Activated CD4-positive, alpha-beta T cell treated with anti-CD3 and anti-CD28 coated beads, Interleukin-2, amount 10 ng/mL, durations not matched to agents 7 days and 5 days (primary cell): ENCODE measurements at regions not wholly inside any gene's neighbourhood (a gene's known extent, or its start where the extent isn't known, plus 50 kb on each side); places are given as distances from the start of the nearest gene placed in this dataset.
"Not testable (repeated sequence)": the region's sequence is repeated elsewhere in the genome, so short reads cannot be mapped to it uniquely, and the experiment has no call there.

Experiments used
- CTCF ChIA-PET: fragments of 350-600 bp; sonication (Branson Sonifier 250); formaldehyde crosslinking; loops from one replicate; lab custom pipeline; 2021; ENCODE audit warnings: antibody characterized with exemption; lab: Charles Lee
- POLR2A ChIA-PET: fragments of 350-600 bp; sonication (Branson Sonifier 250); formaldehyde crosslinking; loops from one replicate; lab custom pipeline; 2021; ENCODE audit warnings: antibody characterized with exemption; lab: Charles Lee
- DNase-seq: peaks from one replicate; pipeline ENCODE4 v3.0.0-alpha.2; 2020
- H3K27ac Mint-ChIP-seq: one replicate; pipeline ENCODE4 v1.8.0; 2021; ENCODE audit warnings: mild to moderate bottlenecking, moderate library complexity, mixed read lengths
- H3K27me3 Mint-ChIP-seq: one replicate; pipeline ENCODE4 v1.8.0; 2021; ENCODE audit warnings: mixed read lengths
- H3K36me3 Mint-ChIP-seq: one replicate; pipeline ENCODE4 v1.8.0; 2021; ENCODE audit warnings: low read depth, mixed read lengths
- H3K4me1 Mint-ChIP-seq: one replicate; pipeline ENCODE4 v1.8.0; 2021; ENCODE audit warnings: mixed read lengths
- H3K4me3 Mint-ChIP-seq: one replicate; pipeline ENCODE4 v1.8.0; 2021; ENCODE audit warnings: mild to moderate bottlenecking, moderate library complexity, mixed read lengths
- H3K9me3 Mint-ChIP-seq: one replicate; pipeline ENCODE4 v1.8.0; 2021; ENCODE audit warnings: mixed read lengths

GRCh38 chr2:62407838-62408237 is 98.2 kb downstream of the TMEM17 start:
- H3K4me3 Mint-ChIP-seq: no peak overlapping the region
- ChIA-PET CTCF (no interaction called here), POLR2A (no interaction called here)
- no peaks in the 10 kb centered on the region for H3K9me3 Mint-ChIP-seq
- no peak for DNase-seq
- no peaks in the 10 kb centered on the region for H3K36me3 Mint-ChIP-seq
- peaks cover 2% of the 10 kb centered on the region for H3K4me1 Mint-ChIP-seq
- no peak overlapping the region for H3K27ac Mint-ChIP-seq
- H3K27me3 Mint-ChIP-seq: no peaks in the 10 kb centered on the region

GRCh38 chr2:62407401-62407800 is 98.6 kb downstream of the TMEM17 start:
- no peak overlapping the region for H3K4me3 Mint-ChIP-seq
- H3K36me3 Mint-ChIP-seq: no peaks in the 10 kb centered on the region
- no peak overlapping the region for H3K27ac Mint-ChIP-seq
- ChIA-PET CTCF (no interaction called here), POLR2A (no interaction called here)
- H3K9me3 Mint-ChIP-seq: no peaks in the 10 kb centered on the region
- peaks cover 2% of the 10 kb centered on the region for H3K4me1 Mint-ChIP-seq
- no peak for DNase-seq
- H3K27me3 Mint-ChIP-seq: no peaks in the 10 kb centered on the region

- Mint-ChIP-seq H3K4me1 (no peaks in the 10 kb centered on the region), H3K27me3 (no peaks in the 10 kb centered on the region), H3K4me3 (no peak overlapping the region), H3K9me3 (no peaks in the 10 kb centered on the region), H3K27ac (no peak overlapping the region), H3K36me3 (no peaks in the 10 kb centered on the region)
- POLR2A ChIA-PET: no interaction called here
- no peak for DNase-seq
- CTCF ChIA-PET: no interaction called here
Observed at GRCh38 chr2:62406573-62407043, 99.4 kb downstream of the TMEM17 start.

- Mint-ChIP-seq H3K4me3 (no peak overlapping the region), H3K4me1 (no peaks in the 10 kb centered on the region), H3K27ac (no peak overlapping the region), H3K9me3 (no peaks in the 10 kb centered on the region), H3K27me3 (no peaks in the 10 kb centered on the region), H3K36me3 (no peaks in the 10 kb centered on the region)
- CTCF ChIA-PET: no interaction called here
- DNase-seq: no peak
- POLR2A ChIA-PET: no interaction called here
Observed at GRCh38 chr2:62404913-62405312, 101.1 kb downstream of the TMEM17 start.

- ChIA-PET CTCF (interaction anchor here (1.0 kb wide), 1 partner anchor 353 kb away, joined by 3 read pairs; no protein-coding TSS in a partner anchor), POLR2A (no interaction called here)
- peaks cover 4% of the 10 kb centered on the region for H3K27me3 Mint-ChIP-seq
- H3K36me3 Mint-ChIP-seq: no peaks in the 10 kb centered on the region
- H3K27ac Mint-ChIP-seq: no peak overlapping the region
- H3K4me1 Mint-ChIP-seq: no peaks in the 10 kb centered on the region
- no peaks in the 10 kb centered on the region for H3K9me3 Mint-ChIP-seq
- DNase-seq: no peak
- no peak overlapping the region for H3K4me3 Mint-ChIP-seq
Observed at GRCh38 chr2:62402156-62402555, 103.8 kb downstream of the TMEM17 start.

GRCh38 chr2:62398356-62398755 is 107.6 kb downstream of the TMEM17 start:
- Mint-ChIP-seq H3K9me3 (no peaks in the 10 kb centered on the region), H3K4me3 (no peak overlapping the region), H3K27me3 (peaks cover 9% of the 10 kb centered on the region), H3K4me1 (no peaks in the 10 kb centered on the region), H3K36me3 (no peaks in the 10 kb centered on the region), H3K27ac (no peak overlapping the region)
- ChIA-PET POLR2A (no interaction called here), CTCF (no interaction called here)
- DNase-seq: no peak

- H3K27me3 Mint-ChIP-seq: peaks cover 11% of the 10 kb centered on the region
Observed at GRCh38 chr2:62396880-62397279, 109.1 kb downstream of the TMEM17 start.

GRCh38 chr2:62393293-62393692 is 112.7 kb downstream of the TMEM17 start:
- ChIA-PET CTCF (no interaction called here), POLR2A (no interaction called here)
- H3K4me3 Mint-ChIP-seq: no peak overlapping the region
- H3K9me3 Mint-ChIP-seq: no peaks in the 10 kb centered on the region
- no peak overlapping the region for H3K27ac Mint-ChIP-seq
- peaks cover 11% of the 10 kb centered on the region for H3K27me3 Mint-ChIP-seq
- no peaks in the 10 kb centered on the region for H3K36me3 Mint-ChIP-seq
- DNase-seq: no peak
- H3K4me1 Mint-ChIP-seq: no peaks in the 10 kb centered on the region

More at GRCh38 chr2:62396880-62397279, 109.1 kb downstream of the TMEM17 start:
- Mint-ChIP-seq H3K4me3 (no peak overlapping the region), H3K36me3 (no peaks in the 10 kb centered on the region), H3K9me3 (no peaks in the 10 kb centered on the region), H3K27ac (no peak overlapping the region), H3K4me1 (no peaks in the 10 kb centered on the region)
- POLR2A ChIA-PET: no interaction called here
- CTCF ChIA-PET: interaction anchor here (1.2 kb wide), 1 partner anchor 14 kb away, joined by 3 read pairs; no protein-coding TSS in a partner anchor
- DNase-seq: no peak

GRCh38 chr2:62391696-62392095 is 114.3 kb downstream of the TMEM17 start:
- POLR2A ChIA-PET: no interaction called here
- peaks cover 8% of the 10 kb centered on the region for H3K27me3 Mint-ChIP-seq
- no peak overlapping the region for H3K27ac Mint-ChIP-seq
- DNase-seq: no peak
- H3K9me3 Mint-ChIP-seq: peaks cover 2% of the 10 kb centered on the region
- H3K36me3 Mint-ChIP-seq: no peaks in the 10 kb centered on the region
- CTCF ChIA-PET: no interaction called here
- no peak overlapping the region for H3K4me3 Mint-ChIP-seq
- H3K4me1 Mint-ChIP-seq: no peaks in the 10 kb centered on the region

- CTCF ChIA-PET, H3K4me1 Mint-ChIP-seq, POLR2A ChIA-PET: not testable (repeated sequence)
Observed at GRCh38 chr2:62386378-62386777, 119.6 kb downstream of the TMEM17 start.

GRCh38 chr2:62383846-62384245 is 122.1 kb downstream of the TMEM17 start:
- ChIA-PET POLR2A (no interaction called here), CTCF (no interaction called here)
- no peak for DNase-seq
- peaks cover 5% of the 10 kb centered on the region for H3K9me3 Mint-ChIP-seq
- peaks cover 4% of the 10 kb centered on the region for H3K27me3 Mint-ChIP-seq
- H3K36me3 Mint-ChIP-seq: no peaks in the 10 kb centered on the region
- no peak overlapping the region for H3K27ac Mint-ChIP-seq
- H3K4me1 Mint-ChIP-seq: no peaks in the 10 kb centered on the region
- H3K4me3 Mint-ChIP-seq: no peak overlapping the region

More at GRCh38 chr2:62386378-62386777, 119.6 kb downstream of the TMEM17 start:
- H3K36me3 Mint-ChIP-seq, H3K27me3 Mint-ChIP-seq, H3K27ac Mint-ChIP-seq, H3K4me3 Mint-ChIP-seq, DNase-seq, H3K9me3 Mint-ChIP-seq: not testable (repeated sequence)

GRCh38 chr2:62382757-62383156 is 123.2 kb downstream of the TMEM17 start:
- ChIA-PET POLR2A (no interaction called here), CTCF (no interaction called here)
- Mint-ChIP-seq H3K4me3 (no peak overlapping the region), H3K27ac (no peak overlapping the region), H3K27me3 (peaks cover 4% of the 10 kb centered on the region), H3K4me1 (no peaks in the 10 kb centered on the region), H3K36me3 (no peaks in the 10 kb centered on the region), H3K9me3 (peaks cover 5% of the 10 kb centered on the region)
- no peak for DNase-seq

- H3K9me3 Mint-ChIP-seq: peaks cover 6% of the 10 kb centered on the region
- H3K27ac Mint-ChIP-seq: no peak overlapping the region
- CTCF ChIA-PET: interaction anchor here (1.0 kb wide), 1 partner anchor 382 kb away, joined by 3 read pairs; no protein-coding TSS in a partner anchor
- no peak for DNase-seq
- no peaks in the 10 kb centered on the region for H3K36me3 Mint-ChIP-seq
- H3K4me3 Mint-ChIP-seq: no peak overlapping the region
- peaks cover 4% of the 10 kb centered on the region for H3K27me3 Mint-ChIP-seq
- POLR2A ChIA-PET: no interaction called here
- no peaks in the 10 kb centered on the region for H3K4me1 Mint-ChIP-seq
Observed at GRCh38 chr2:62382122-62382521, 123.9 kb downstream of the TMEM17 start.

GRCh38 chr2:62381656-62382055 is 124.3 kb downstream of the TMEM17 start:
- ChIA-PET CTCF (interaction anchor here (1.0 kb wide), 1 partner anchor 381 kb away, joined by 3 read pairs; no protein-coding TSS in a partner anchor), POLR2A (interaction anchor here (0.7 kb wide), 1 partner anchor 421 kb away, joined by 6 read pairs; no protein-coding TSS in a partner anchor)
- Mint-ChIP-seq H3K9me3 (peaks cover 6% of the 10 kb centered on the region), H3K4me1 (no peaks in the 10 kb centered on the region), H3K36me3 (no peaks in the 10 kb centered on the region), H3K27me3 (peaks cover 4% of the 10 kb centered on the region), H3K4me3 (no peak overlapping the region), H3K27ac (no peak overlapping the region)
- DNase-seq: no peak
